ENCODE measurements at regions not wholly inside any gene's neighbourhood (a gene's known extent, or its start where the extent isn't known, plus 50 kb on each side); places are given as distances from the start of the nearest gene placed in this dataset.

DNA sequence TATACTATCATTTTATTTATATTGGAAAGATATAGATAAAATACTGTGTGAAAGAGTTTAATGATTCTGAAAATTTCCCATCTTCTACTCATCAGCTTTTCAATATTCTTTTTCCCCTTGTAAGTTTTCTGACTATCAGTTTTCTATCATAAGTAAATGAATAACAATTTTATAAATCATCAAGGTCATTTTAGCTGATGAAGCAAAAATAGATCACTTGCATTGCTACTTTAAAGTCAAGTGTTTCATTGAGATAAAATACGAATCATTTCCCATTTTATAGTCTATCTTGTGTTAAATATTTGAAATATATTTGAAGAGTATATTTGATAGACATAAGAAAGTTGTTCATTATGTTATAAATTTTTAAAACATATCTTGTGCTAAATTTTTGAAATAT, 811.0 kb upstream of the GALNTL6 start:
- in situ Hi-C loops (cut with MboI), result no loop called here
- FAIRE-seq (no peak), DNase-seq (ENCODE audit: extremely low read depth in 1 of 4, low spot score in 3 of 4) (no peak), ATAC-seq (no peak)
- WGBS (ENCODE audit: insufficient coverage, low coverage, missing lambda C conversion rate), result 0% methylated on average over 1 of the region's 1 CpG
- no peak for TF ChIP-seq ZNF175 (CRISPR knock-in tag; IDR thresholded peaks at IDR 0.05; ENCODE audit: low read depth)
- peak; percentile 59; the same call in 1 of the 2 replicates for TF ChIP-seq C11orf30 (IDR thresholded peaks at IDR 0.05; ENCODE audit: low read depth)
- TF ChIP-seq MXI1 (IDR thresholded peaks at IDR 0.05; ENCODE audit: low read depth, low read length), result no peak
- TF ChIP-seq, protein P1, sequence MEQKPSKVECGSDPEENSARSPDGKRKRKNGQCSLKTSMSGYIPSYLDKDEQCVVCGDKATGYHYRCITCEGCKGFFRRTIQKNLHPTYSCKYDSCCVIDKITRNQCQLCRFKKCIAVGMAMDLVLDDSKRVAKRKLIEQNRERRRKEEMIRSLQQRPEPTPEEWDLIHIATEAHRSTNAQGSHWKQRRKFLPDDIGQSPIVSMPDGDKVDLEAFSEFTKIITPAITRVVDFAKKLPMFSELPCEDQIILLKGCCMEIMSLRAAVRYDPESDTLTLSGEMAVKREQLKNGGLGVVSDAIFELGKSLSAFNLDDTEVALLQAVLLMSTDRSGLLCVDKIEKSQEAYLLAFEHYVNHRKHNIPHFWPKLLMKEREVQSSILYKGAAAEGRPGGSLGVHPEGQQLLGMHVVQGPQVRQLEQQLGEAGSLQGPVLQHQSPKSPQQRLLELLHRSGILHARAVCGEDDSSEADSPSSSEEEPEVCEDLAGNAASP (IDR thresholded peaks at IDR 0.05), result no peak
- TF ChIP-seq HNRNPUL1 (IDR thresholded peaks at IDR 0.05; ENCODE audit: low read length), result no peak
- TF ChIP-seq CUX1 (CRISPR knock-in tag; IDR thresholded peaks at IDR 0.05), result no peak
- peak; percentile 59 for TF ChIP-seq MAFF (IDR thresholded peaks at IDR 0.05; ENCODE audit: low read length)
- TF ChIP-seq MAFK (IDR thresholded peaks at IDR 0.05; ENCODE audit: low read length), result peak; percentile 57; the same call in 1 of the 2 replicates
- TF ChIP-seq ETV6 (IDR thresholded peaks at IDR 0.05; ENCODE audit: borderline replicate concordance in 1 of 2, low read depth in 2 of 2, low read length in 1 of 2), result no peak
- no peak for TF ChIP-seq ETV6 (CRISPR knock-in tag; IDR thresholded peaks at IDR 0.05; ENCODE audit: borderline replicate concordance)
- TF ChIP-seq TEAD2 (tag; IDR thresholded peaks at IDR 0.05), result no peak
- TF ChIP-seq ZNF316 (IDR thresholded peaks at IDR 0.05), result peak; percentile 84
- TF ChIP-seq ETV1 (tag; conservative IDR thresholded peaks at IDR 0.05; ENCODE audit: low read depth), result no peak
- TF ChIP-seq MAFG (tag; conservative IDR thresholded peaks at IDR 0.05), result peak; percentile 45
- TF ChIP-seq, protein P2, sequence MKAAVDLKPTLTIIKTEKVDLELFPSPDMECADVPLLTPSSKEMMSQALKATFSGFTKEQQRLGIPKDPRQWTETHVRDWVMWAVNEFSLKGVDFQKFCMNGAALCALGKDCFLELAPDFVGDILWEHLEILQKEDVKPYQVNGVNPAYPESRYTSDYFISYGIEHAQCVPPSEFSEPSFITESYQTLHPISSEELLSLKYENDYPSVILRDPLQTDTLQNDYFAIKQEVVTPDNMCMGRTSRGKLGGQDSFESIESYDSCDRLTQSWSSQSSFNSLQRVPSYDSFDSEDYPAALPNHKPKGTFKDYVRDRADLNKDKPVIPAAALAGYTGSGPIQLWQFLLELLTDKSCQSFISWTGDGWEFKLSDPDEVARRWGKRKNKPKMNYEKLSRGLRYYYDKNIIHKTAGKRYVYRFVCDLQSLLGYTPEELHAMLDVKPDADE (conservative IDR thresholded peaks at IDR 0.05; ENCODE audit: control insufficient read depth, low read depth, low read length), result no peak
- Histone ChIP-seq H3K9me3 (replicated peaks; ENCODE audit: control insufficient read depth, insufficient read depth, low read depth, low read length) (no peaks in the 10 kb centered on the region; the same call in 1 of the 2 replicates), H3K4me1 (replicated peaks in 1 of 2; ENCODE audit: control insufficient read depth in 2 of 2, insufficient read depth in 2 of 2, low read length in 2 of 2) (no peaks in the 10 kb centered on the region), H3K27me3 (ENCODE audit: control insufficient read depth in 2 of 2, insufficient read depth in 2 of 2, low read length in 2 of 2) (no peaks in the 10 kb centered on the region), H3K4me2 (ENCODE audit: insufficient read depth, low read length) (no peak overlapping the region), H4K20me1 (replicated peaks; ENCODE audit: control insufficient read depth, insufficient read depth, low read length) (no peaks in the 10 kb centered on the region), H3K4me3 (no peak overlapping the region), H3K9me1 (ENCODE audit: control insufficient read depth, insufficient read depth, low read length) (no peaks in the 10 kb centered on the region), H3K79me2 (ENCODE audit: control insufficient read depth, insufficient read depth, low read length) (no peaks in the 10 kb centered on the region), H3K36me3 (ENCODE audit: control insufficient read depth, insufficient read depth, low read length) (no peaks in the 10 kb centered on the region), H3K27ac (ENCODE audit: extremely low read depth, low read depth, low read length) (no peak overlapping the region), H2AFZ (ENCODE audit: low read depth, low read length) (no peak overlapping the region), H3K9ac (ENCODE audit: insufficient read depth in 1 of 2, low read depth in 2 of 2, low read length in 2 of 2) (no peak overlapping the region)
- no TSS peak for BruUV-seq (replicated peaks)
- intact Hi-C loops (cut with micrococcal nuclease), result no loop called here
- CTCF ChIA-PET (ENCODE audit: low intra/inter-chr PET ratio), result no interaction called here
- POLR2A ChIA-PET, result no interaction called here

Measured in K562 (cell line).